Dedifferentiated amniotic fluid mesenchymal stem cell (primary cell): ENCODE measurements at regions not wholly inside any gene's neighbourhood (a gene's known extent, or its start where the extent isn't known, plus 50 kb on each side); places are given as distances from the start of the nearest gene placed in this dataset.
"Not testable (repeated sequence)": the region's sequence is repeated elsewhere in the genome, so short reads cannot be mapped to it uniquely, and the experiment has no call there.

Source experiments
- DNase-seq: peaks from one replicate; pipeline ENCODE4 v3.0.0-alpha.2; 2016; ENCODE audit errors: extremely low spot score

DNA sequence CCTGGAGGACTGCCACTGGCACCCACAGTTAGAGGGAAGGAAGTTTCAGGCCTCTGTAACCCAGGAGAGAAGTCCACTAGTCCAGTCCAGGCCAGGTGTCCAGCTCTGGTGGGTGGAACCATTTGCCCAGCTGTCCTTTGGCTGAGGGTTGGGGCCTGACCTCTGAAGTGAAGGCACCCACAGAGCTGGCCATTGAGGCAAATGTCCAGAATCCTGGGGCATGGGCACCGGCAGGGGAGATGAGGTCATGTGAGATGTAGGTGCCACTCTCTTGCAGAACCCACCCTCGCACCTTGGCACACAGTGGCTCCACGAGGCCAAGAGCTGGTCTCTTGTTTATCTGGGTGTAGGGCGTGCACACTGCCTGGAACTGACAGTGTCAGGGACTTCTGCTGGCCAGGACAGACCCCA, 162.8 kb downstream of the SMAD6 start:
- no peak for DNase-seq

DNA sequence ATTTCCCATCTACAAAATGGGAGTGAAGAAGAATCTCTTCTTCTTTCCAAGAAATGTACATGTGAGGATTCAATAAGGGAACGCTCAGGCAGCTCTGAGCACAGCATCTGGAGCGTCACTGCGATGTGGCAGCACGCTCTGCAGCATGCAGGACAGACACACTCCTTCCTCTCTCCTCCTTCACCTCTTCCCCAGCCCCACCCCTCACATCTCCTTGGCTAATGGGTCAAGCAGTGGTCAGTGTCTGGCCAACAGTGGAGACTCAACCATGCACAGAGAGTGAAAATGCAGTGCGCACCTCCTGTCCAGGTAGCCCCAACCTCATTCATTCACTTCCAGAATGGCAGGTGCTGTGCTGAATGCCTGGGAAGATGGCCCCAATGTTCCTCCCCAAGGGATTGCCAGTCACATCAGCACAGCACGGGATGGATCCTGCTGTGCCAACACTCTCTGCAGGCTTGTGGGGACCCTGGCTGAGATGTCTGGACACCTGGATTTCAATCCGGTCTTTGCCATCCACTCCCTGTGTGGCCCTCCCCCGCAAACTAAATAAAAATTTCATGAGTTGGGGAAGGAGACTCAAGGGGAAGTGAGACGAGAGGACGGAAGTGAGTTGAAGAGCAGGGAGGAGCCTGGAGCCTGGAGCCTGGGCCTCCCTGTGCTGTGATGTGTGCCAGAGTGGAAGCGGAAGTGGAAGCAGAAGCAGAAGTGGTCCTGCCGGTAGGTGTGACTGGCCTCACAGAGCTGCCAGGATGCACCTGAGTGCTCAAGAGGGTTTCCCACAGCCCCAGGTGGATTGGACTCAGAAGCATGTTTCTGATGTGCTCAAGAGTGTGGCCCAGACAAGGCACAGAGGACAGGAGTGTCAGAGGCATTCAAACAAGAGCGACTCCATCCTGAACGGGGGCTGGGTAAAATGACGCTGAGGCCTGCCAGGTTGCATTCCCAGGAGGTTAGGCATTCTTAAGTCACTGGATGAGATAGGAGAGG, 163.9 kb downstream of the SMAD6 start:
- DNase-seq = no peak

DNA sequence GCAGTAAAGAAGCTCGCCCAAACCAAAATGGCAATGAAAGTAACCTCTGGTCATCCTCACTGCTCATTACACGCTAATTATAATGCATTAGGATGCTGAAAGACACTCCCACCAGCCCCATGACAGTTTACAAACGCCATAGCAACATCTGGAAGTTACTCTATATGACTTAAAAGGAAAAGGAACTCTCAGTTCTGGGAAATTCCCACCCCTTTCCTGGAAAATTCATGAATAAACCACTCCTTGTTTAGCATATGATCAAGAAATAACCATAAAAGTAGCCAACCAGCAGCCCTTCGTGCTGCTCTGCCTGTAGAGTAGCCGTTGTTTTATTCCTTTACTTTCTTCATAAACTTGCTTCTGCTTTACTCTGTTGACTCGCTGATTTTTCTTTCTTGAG, 164.6 kb downstream of the SMAD6 start:
- DNase-seq = no peak

DNA sequence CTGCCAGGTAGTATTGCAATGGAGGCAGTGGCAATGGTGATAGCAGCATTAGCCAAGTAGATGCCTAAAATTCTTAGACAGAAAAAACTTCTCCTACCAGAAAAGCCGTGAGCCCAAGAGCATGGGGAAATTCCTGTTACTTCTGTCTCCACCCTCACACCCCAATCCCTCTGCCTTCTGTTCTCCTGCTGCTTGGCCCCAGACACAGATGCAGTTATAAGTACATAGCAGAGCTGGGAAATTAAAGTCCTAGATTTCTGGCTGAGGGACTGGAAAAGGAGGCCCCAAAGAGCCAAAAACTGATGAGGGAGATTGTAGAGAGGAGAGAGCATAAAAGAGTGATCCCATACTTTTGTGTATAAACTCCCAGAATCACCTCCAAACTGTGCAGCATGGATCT, 166.9 kb downstream of the SMAD6 start:
- no peak for DNase-seq

DNA sequence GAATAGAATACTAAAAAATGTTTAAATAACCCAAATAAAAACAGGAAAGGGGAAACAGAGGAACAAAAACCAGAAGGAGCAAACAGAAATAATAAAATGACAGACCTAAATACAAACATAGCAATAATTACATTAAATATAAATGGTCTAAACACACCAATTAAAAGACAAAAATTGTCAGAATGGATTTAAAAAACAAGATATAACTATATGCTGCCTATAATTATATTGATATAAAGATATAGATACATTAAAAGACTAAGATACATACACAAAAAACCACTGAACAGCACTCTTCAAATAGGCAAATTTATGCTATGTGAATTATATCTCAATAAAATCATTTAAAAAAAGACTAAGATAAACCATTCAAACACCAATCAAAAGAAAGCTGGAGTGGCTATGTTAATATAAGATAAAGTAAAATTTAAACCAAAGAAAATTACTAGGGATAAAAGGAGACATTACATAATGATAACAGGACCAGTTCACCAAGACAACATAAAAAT, 168.9 kb downstream of the SMAD6 start:
- no peak for DNase-seq

DNA sequence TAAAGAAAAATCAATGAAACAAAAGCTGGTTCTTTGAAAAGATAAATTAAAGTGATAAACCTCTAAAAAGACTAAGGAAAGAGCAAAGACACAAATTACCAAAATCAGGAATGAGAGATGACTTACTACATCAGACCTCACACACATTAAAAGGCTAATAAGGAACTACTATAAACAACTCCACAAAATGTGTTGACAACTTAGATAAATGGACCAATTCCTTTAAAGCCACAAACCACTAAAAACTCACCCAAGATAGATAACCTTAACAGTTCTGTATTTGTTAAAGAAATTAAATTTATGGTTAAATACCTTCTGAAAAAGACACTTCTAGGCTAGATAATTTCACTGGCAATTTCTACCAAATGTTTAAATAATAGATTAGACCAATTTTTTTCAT, 170.4 kb downstream of the SMAD6 start:
- no peak for DNase-seq

DNA sequence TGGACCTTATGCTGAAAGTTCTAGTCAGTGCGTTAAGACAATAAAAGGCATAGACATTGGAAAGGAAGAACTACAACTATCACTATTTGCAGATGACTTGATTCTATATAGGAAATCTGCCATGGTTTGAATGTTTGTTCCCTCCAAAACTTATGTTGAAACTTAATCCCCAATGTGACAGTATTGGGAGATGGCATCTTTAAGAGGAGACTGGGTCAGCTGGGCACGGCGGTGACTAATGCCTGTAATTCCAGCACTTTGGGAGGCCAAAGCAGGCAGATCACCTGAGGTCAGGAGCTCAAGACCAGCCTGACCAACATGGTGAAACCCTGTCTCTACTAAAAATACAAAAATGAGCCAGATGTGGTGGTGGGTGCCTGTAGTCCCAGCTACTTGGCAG, 171.3 kb downstream of the SMAD6 start:
- DNase-seq = not testable (repeated sequence)

DNA sequence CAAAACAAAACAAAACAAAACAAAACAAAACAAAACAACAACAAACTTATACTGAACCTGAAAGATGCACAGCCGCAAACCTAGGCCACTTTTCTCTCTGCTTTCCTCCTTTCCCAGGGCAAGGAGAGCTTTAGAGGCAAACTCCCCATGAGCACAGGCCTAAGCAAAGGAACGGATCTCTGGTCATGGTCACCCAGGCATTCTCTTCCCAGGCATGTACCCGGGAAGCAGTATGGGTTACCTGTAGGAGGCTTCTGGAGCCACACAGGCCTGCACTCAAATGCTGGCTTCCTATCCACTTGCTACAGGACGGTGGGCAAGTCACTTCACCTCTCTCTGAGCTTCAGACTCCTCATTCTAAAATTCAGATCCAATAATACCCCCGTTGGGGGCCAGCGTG, 171.8 kb downstream of the SMAD6 start:
- no peak for DNase-seq

DNA sequence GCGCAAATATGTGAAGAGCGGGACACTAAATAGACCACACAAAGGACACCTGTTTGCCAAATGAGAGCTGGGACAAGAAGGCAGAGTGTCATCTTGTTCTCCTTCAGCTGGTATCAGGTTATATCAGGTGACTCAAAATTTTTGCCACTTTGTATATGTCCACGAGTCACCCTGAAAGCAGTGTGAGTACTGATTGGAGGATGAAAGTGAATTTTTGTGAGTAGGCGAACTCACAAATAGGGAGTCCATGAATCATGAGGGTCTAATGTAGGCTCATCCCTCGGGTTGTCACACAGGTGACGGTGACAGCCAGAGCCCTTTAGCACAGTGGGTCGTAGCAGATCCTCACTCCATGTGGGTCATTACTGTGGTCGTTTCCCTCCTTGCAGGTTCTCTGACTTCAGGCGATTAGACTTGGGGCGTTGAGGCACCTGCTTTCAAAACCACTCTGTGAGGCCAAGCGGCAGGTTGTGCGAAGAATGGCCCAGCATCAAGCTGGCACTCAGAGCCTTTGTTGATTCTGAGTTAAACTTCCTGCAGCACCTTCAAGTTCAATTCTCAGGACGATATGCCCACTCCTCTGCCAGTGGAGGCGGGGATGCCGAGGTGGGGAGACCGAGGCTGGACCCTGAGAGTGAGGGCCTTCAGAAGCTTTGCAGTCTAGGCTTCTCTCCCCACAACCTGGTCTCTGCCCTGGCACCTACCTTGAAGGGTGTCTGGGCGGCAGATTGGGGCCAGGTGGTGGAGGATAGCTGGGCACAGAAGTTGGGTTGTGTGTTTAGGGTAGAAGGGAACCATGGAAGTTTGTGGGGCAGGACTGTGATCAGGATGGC, 173.8 kb downstream of the SMAD6 start:
- DNase-seq = no peak

DNA sequence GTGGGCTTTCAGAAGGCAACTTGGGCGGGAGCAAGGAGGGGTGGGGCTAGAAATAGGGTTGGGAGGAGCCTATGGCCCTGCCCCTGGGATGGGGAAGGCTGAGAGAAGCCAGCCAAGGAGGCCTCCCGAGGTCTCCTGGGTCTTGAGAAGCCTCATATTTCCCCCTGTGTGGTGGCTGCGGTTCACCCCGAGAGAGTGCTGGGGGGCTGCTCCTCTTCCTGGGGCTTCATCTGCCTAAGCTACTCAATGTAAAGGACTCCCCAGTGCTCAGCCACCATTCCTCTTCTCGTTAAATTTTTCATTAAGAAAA, 174.3 kb downstream of the SMAD6 start:
- no peak for DNase-seq

DNA sequence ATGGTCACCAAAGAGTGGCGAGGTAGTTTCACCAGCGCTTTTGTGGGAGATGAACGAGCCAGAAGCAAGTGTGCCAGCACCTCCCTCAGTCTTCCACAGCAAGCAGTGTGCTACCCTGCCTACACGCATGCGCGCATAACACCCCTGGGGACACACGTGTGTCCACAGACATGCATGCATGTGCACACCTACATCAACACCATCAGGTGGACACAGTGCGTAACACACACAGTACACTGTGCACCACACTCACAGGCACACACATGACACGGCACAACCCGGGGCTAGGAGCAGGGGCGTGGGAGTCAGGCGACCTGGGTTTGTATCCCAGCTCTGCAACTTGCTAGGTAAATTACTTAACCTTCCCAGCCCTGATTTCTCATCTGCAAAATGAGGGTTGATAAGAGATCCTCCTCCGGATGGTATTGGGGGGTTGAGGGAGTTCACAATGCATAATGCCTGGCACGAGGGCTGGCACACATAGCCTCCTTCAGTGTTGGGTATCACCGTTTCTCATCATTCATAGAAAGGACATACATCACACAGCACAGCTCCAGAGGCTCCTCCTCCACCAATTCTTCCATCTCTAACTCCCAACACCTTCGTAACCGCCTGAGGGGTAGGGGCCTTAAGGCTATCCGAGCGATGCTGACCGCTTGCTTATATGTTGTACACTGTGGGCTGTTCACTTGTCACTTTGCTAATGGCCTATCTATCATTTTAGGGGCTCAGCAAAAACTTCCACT, 174.9 kb downstream of the SMAD6 start:
- no peak for DNase-seq

DNA sequence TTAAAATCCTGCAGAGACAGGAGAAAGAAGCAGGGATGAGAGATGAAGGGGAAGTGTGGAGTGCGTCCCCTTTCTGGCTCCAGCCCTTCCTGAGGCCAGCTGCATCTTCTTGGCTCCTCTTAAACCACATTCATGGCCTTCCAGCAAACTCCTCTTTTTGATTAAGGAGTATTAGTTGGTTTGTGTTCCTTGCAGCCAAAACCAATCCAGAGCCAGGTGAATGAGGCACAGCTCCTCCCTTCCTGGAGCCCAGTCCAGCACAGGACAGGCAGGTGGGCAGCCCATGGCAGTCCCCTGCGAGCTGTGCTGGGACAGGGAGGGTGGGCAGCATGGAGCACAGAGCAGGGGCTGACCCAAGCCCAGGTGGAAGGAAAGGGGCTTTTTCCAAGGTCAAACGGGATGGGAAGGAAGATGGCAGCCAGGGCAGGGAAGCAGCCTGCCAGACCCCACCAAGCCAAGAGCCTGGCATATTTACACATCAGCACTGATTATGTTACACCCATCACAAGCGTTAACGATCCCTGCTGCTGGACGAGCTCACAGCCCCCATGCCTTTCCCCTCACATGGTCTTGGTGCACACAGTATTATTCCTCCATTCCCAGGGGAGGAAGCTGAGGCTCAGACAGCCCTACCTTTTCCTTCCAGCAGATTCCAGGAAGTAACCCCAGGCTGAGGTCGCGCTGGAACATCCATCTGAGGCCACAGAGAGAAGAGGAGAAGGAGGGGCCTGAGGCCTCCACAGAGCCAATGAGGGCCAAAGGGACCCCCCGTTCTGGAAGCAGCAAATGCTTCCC, 175.6 kb downstream of the SMAD6 start:
- no peak for DNase-seq

DNA sequence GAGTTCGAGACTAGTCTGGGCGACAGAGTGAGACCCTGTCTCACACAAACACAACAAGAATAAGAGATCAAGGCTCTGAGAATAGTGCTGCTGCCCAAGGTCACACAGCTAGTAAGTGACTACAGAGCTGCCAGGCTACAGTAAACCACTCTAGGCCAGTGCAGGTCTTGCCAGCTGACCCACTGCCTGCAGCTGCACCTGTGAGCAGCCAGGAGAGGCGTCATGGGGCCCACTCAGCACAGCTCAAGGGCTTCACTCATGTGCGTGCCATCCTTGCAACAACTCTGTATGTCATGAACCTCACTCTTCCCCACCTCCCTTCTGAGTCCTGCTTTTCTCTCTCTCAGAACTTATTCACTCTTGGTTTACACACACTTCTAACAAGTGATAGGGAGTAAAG, 176.7 kb downstream of the SMAD6 start:
- DNase-seq = no peak

DNA sequence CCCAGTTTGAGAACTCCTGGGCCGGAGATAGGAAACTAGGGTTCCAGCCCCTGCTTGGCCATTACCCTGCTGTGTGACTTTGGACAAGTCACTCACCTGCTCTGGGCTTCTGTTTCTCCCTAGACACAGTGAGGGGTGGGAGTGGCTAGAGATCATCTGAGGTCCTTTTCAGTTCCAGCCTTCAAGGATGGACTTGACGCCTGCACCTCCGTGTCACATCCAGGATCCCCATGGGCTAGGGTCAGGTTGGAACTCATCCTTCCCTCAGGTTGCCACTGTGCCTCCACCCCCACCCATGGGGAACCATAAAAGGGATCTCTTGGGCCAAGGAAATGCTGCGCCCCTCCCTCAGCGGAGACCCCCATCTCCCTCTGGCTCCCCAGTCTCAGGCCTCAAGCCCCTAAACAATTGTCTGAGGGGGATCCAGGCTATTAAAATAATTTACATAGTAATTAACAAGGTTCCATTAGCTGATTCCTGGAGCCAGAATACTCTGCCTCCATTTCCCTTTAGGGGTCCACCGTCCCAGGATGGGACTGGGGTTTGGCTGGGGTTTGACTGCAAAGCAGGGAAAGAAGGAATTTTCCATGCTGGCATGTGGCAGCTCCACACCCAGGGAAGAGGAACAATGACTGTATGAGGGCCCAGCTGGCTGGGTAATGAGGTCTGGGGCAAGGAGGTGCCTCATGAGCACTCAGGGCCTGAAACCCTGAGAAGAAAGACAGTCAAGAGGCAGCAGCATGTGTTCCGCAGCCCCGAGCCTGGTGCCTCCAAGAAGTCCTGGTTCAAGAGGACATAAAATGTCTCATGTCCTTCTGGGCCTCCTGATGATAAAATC, 177.7 kb downstream of the SMAD6 start:
- DNase-seq = no peak

DNA sequence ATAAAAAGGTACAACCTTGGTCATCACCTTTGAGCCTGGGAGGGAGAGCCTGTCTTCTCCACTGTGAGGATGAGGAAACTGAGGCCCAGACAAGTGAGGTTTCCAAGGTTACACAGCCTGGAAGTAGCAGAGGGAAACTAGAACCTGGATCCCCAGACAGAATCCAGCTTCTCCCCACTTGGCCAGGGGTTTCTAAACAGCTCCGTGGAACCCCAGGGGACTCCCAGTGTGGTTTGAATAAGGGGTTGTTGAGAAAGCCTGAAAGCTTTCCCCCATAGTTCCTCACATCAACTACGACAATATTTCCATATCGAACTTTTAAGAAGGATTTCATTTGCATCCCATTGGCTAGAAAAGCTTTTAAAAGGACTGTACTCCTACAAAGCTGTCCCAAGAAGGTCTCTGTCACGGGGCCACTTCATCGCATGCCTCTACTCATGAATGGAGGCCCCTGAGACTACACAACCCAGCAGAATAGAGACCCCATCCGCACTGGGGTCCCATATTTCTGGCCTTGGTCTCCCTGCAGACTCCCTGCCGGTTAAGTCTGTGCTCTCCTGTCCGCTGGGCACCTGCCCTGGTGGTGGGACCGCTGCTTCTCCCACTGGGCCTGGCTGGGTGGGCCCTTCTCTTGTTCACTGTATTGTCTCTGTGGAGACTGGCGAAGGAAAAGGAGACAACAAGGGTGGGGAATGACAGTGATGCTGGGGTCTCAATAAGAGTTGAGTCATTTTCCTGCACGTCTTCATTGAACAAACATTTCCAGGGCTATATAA, 178.5 kb downstream of the SMAD6 start:
- DNase-seq = no peak

DNA sequence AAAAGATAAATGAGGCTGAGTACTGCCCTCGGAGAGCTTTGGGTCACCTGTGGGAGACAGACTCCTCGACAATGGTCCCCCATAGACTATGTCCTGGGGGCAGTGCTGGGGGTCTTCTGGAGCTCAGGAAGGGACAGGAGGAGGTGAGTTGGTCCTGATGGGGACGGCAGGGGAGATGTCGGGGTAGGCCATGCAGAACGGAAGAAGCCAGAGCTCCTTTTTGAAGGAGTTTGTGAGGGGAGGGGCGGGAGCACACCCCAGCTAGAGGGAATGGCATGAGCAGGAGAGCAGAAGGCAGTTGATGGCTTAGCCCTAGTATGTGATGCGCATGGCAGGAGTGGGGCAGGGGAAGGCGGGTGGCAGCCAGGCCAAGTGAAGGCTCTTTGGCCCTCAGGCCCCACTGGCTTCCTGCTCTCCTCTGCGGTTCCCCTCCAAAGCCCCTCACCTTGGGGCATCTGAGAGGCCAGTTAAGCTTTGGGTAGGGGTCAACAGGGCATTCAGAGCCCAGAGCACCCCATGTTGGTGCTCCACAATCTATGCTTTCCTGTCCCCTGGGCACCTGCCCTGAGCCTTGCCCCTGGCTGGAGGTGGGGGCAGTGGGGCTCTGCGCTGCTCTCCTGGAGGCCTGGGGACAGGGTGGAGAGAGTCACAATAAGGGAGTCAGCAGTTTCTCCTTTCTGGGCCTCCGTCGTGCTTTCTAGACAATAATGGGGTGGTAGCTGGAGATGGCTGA, 179.3 kb downstream of the SMAD6 start:
- no peak for DNase-seq

DNA sequence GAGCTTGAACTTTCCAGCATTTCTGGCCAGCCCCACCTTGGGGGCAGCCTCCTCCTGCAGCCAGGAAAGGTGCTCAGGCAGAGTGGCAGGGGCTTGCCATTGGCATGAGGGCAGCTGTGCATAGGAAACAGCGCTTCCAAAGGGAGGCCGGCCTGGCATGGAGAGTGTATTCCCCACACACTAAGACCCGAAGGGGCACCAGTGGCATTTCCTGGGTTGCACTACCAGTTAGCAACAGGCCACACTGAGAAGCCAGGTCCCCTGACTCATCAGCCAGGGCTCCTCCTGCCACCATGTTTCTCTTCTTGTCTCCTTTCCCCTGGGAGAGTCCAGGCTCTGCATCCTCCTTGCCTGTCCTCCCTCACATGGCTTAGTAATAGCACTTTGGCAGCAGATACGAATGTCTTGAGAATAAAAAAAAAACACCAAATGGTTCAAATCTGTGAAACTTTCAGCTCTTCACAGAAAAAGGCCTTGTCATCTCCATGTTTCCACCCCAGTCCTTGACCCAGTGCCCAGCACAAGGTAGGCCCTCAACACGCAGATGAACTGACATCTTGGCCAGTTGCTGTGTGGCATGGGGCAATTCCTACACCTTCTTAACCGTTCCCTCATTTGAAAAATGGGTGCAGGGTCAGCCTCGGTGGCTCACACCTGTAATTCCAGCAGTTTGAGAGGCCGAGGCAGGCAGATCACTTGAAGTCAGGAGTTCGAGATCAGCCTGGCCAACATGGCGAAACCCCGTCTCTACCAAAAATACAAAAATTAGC, 180.4 kb downstream of the SMAD6 start:
- peak; percentile 33 for DNase-seq

DNA sequence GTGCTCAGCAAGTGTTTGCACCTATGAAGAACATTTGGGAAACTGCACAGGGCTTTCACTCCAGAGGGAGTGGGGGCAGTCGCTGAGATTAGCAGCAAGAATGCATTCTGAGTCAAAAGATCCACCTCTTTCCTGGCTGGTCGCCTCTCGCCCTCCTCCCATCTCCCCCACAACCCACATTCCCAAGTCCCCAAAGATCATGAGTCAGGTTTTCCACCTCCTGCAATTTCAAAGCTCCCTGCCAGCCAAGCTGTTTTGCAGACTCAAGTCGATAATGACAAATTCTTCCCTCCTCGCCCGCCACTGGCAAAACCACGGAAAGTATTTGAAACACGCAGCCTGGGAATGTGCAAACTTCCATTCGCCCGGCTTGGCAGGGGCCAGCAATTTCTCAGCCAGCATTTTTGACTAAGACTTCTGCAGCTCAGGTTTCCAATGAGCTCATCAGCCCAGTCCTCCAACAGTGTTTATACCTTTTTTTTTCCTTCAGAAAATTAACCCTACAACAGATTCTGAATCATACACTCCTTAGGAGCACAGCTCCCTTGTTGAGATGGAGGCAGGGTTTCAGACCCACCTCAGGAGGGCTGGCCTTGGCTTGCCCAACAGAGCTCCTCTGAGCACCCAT, 181.4 kb downstream of the SMAD6 start:
- DNase-seq = peak; percentile 100
